IPS-18a (cell line): ENCODE measurements at regions not wholly inside any gene's neighbourhood (a gene's known extent, or its start where the extent isn't known, plus 50 kb on each side); places are given as distances from the start of the nearest gene placed in this dataset.
"Not testable (repeated sequence)": the region's sequence is repeated elsewhere in the genome, so short reads cannot be mapped to it uniquely, and the experiment has no call there.

Experiments used
- H3K27ac ChIP-seq: one replicate; pipeline ENCODE4 v1.5.1; 2013; ENCODE audit warnings: low read length
- H3K27me3 ChIP-seq: one replicate; pipeline ENCODE4 v1.6.1; 2013; ENCODE audit warnings: mild to moderate bottlenecking, low read length; ENCODE audit not compliant: control insufficient read depth, insufficient read depth
- H3K36me3 ChIP-seq: one replicate; pipeline ENCODE4 v1.6.1; 2013; ENCODE audit warnings: low read depth, low read length; ENCODE audit not compliant: control insufficient read depth
- H3K4me1 ChIP-seq: one replicate; pipeline ENCODE4 v1.6.1; 2013; ENCODE audit warnings: low read depth, low read length; ENCODE audit not compliant: control insufficient read depth
- H3K4me3 ChIP-seq: one replicate; pipeline ENCODE4 v1.5.1; 2013; ENCODE audit warnings: low read length
- H3K9ac ChIP-seq: one replicate; pipeline ENCODE4 v1.6.1; 2013; ENCODE audit warnings: mild to moderate bottlenecking, low read length, moderate library complexity
- H3K9me3 ChIP-seq: one replicate; pipeline ENCODE4 v1.6.1; 2013; ENCODE audit warnings: low read depth, low read length; ENCODE audit not compliant: control insufficient read depth

GRCh38 chr4:138788857-138789256, 226.7 kb upstream of the NOCT start:
- no peaks in the 10 kb centered on the region for H3K4me1 ChIP-seq
- H3K36me3 ChIP-seq = no peaks in the 10 kb centered on the region
- no peak overlapping the region for H3K27ac ChIP-seq
- no peaks in the 10 kb centered on the region for H3K9me3 ChIP-seq
- H3K4me3 ChIP-seq = no peak overlapping the region
- no peaks in the 10 kb centered on the region for H3K27me3 ChIP-seq
- H3K9ac ChIP-seq = no peak overlapping the region

GRCh38 chr4:138788267-138788790, 227.3 kb upstream of the NOCT start:
- Histone ChIP-seq H3K9me3 (no peaks in the 10 kb centered on the region), H3K36me3 (no peaks in the 10 kb centered on the region), H3K27ac (no peak overlapping the region), H3K4me1 (no peaks in the 10 kb centered on the region), H3K27me3 (no peaks in the 10 kb centered on the region), H3K4me3 (no peak overlapping the region), H3K9ac (no peak overlapping the region)

GRCh38 chr4:138779761-138780160, 235.8 kb upstream of the NOCT start:
- H3K36me3 ChIP-seq = not testable (repeated sequence)

GRCh38 chr4:138775890-138776289, 239.7 kb upstream of the NOCT start:
- Histone ChIP-seq H3K4me3 (no peak overlapping the region), H3K9ac (no peak overlapping the region), H3K9me3 (no peaks in the 10 kb centered on the region), H3K27ac (no peak overlapping the region), H3K4me1 (peaks cover 5% of the 10 kb centered on the region), H3K27me3 (no peaks in the 10 kb centered on the region), H3K36me3 (no peaks in the 10 kb centered on the region)

More at GRCh38 chr4:138779761-138780160, 235.8 kb upstream of the NOCT start:
- H3K27ac ChIP-seq, H3K4me1 ChIP-seq, H3K27me3 ChIP-seq, H3K9ac ChIP-seq, H3K9me3 ChIP-seq, H3K4me3 ChIP-seq: not testable (repeated sequence)

GRCh38 chr4:138775489-138775888, 240.1 kb upstream of the NOCT start:
- no peaks in the 10 kb centered on the region for H3K27me3 ChIP-seq
- H3K4me1 ChIP-seq = peaks cover 5% of the 10 kb centered on the region
- no peak overlapping the region for H3K9ac ChIP-seq
- H3K9me3 ChIP-seq = no peaks in the 10 kb centered on the region
- H3K27ac ChIP-seq = no peak overlapping the region
- no peak overlapping the region for H3K4me3 ChIP-seq
- no peaks in the 10 kb centered on the region for H3K36me3 ChIP-seq

GRCh38 chr4:138774940-138775339, 240.6 kb upstream of the NOCT start:
- Histone ChIP-seq H3K27ac (no peak overlapping the region), H3K4me1 (peaks cover 5% of the 10 kb centered on the region), H3K9me3 (no peaks in the 10 kb centered on the region), H3K27me3 (no peaks in the 10 kb centered on the region), H3K4me3 (no peak overlapping the region), H3K36me3 (no peaks in the 10 kb centered on the region), H3K9ac (no peak overlapping the region)

GRCh38 chr4:138774125-138774524, 241.5 kb upstream of the NOCT start:
- not testable (repeated sequence) for H3K4me1 ChIP-seq, H3K9me3 ChIP-seq, H3K27me3 ChIP-seq, H3K27ac ChIP-seq, H3K4me3 ChIP-seq, H3K36me3 ChIP-seq, H3K9ac ChIP-seq

- Histone ChIP-seq H3K36me3 (no peaks in the 10 kb centered on the region), H3K9me3 (no peaks in the 10 kb centered on the region), H3K4me1 (peaks cover 5% of the 10 kb centered on the region), H3K9ac (no peak overlapping the region), H3K27me3 (no peaks in the 10 kb centered on the region), H3K27ac (no peak overlapping the region), H3K4me3 (no peak overlapping the region)
Measured at GRCh38 chr4:138773321-138773720, 242.3 kb upstream of the NOCT start.

- no peak overlapping the region for H3K4me3 ChIP-seq
- H3K27me3 ChIP-seq = no peaks in the 10 kb centered on the region
- no peak overlapping the region for H3K9ac ChIP-seq
- H3K9me3 ChIP-seq = no peaks in the 10 kb centered on the region
- H3K27ac ChIP-seq = no peak overlapping the region
- no peaks in the 10 kb centered on the region for H3K36me3 ChIP-seq
- peaks cover 5% of the 10 kb centered on the region for H3K4me1 ChIP-seq
Measured at GRCh38 chr4:138772366-138772765, 243.2 kb upstream of the NOCT start.

- Histone ChIP-seq H3K27ac (no peak overlapping the region), H3K4me3 (no peak overlapping the region), H3K27me3 (no peaks in the 10 kb centered on the region), H3K36me3 (no peaks in the 10 kb centered on the region), H3K9ac (no peak overlapping the region), H3K4me1 (peaks cover 2% of the 10 kb centered on the region), H3K9me3 (no peaks in the 10 kb centered on the region)
Measured at GRCh38 chr4:138770818-138771217, 244.8 kb upstream of the NOCT start.

- Histone ChIP-seq H3K27me3 (no peaks in the 10 kb centered on the region), H3K4me1 (no peaks in the 10 kb centered on the region), H3K4me3 (no peak overlapping the region), H3K9ac (no peak overlapping the region), H3K27ac (no peak overlapping the region), H3K36me3 (no peaks in the 10 kb centered on the region), H3K9me3 (no peaks in the 10 kb centered on the region)
Measured at GRCh38 chr4:138766332-138766731, 249.2 kb upstream of the NOCT start.

- no peaks in the 10 kb centered on the region for H3K4me1 ChIP-seq
- no peaks in the 10 kb centered on the region for H3K36me3 ChIP-seq
- H3K9ac ChIP-seq = no peak overlapping the region
- no peak overlapping the region for H3K4me3 ChIP-seq
- no peaks in the 10 kb centered on the region for H3K27me3 ChIP-seq
- H3K27ac ChIP-seq = no peak overlapping the region
- no peaks in the 10 kb centered on the region for H3K9me3 ChIP-seq
Measured at GRCh38 chr4:138765442-138765841, 250.1 kb upstream of the NOCT start.
